ENCODE measurements at regions not wholly inside any gene's neighbourhood (a gene's known extent, or its start where the extent isn't known, plus 50 kb on each side); places are given as distances from the start of the nearest gene placed in this dataset.

DNA sequence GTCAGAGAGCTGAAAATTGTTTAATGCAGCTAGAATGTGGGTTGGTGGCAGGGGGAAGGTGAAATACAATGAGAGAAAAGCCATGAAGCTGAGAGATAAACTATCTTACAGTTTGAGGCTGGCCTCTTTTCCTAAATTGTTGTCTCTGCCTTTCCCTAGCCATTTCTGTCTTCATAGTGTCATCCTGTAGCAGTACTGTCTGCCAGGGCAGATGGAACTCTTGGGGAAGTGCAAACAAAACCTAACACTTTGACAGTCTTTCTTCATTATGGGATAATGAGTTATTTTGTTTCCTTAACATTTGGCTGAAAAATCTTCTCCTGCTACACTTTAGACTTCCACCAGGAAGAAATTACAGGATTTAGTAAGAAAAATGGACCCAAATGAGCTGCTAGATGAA is 197.8 kb upstream of the ARX start:
- no peak overlapping the region for H3K4me3 Mint-ChIP-seq (ENCODE audit: unreplicated experiment)
- no peak for DNase-seq (ENCODE audit: low spot score)
- no peaks in the 10 kb centered on the region for H3K27me3 Mint-ChIP-seq (ENCODE audit: unreplicated experiment)
- no peaks in the 10 kb centered on the region for H3K9me3 Mint-ChIP-seq (ENCODE audit: unreplicated experiment)
- no peak for TF ChIP-seq CTCF (IDR thresholded peaks at IDR 0.05; ENCODE audit: unreplicated experiment)
- H3K27ac Mint-ChIP-seq (ENCODE audit: unreplicated experiment), result no peak overlapping the region
- H3K4me1 Mint-ChIP-seq (ENCODE audit: unreplicated experiment), result no peaks in the 10 kb centered on the region
- H3K36me3 Mint-ChIP-seq (ENCODE audit: low read depth, unreplicated experiment), result no peaks in the 10 kb centered on the region

DNA sequence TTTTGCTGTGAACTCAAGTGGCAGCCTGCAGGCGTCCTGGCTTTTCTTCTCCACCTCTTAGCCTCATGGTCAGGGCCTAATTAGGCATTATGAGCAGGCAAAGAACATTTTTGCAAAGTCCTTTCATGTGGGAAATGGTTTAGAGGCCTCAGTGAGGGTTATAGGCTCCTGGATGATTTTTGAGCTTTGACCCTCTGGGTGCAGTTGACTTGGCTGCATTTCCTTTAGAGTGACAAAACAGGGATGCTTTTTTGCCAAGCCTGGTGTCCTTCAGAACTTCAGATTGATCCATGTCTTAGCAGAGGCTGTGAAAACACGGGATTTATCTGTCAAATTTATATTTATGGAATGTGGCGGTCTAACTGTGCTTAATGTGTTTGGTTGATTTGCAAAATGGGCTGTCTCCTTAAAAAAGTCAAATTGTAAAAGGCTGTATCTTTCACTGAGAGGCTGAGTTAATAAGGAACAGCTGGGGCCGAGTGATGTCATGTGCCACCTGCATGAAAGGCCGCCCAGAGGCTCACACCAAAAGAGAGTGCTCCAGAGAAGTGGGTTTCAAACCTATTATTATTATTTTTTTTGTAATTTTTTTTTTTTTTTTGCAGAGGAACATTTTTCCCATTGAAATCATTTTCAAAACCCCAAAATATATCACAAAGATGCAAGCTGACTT is 192.2 kb upstream of the ARX start:
- no peaks in the 10 kb centered on the region for H3K36me3 Mint-ChIP-seq (ENCODE audit: low read depth, unreplicated experiment)
- DNase-seq (ENCODE audit: low spot score), result no peak
- H3K4me1 Mint-ChIP-seq (ENCODE audit: unreplicated experiment), result no peaks in the 10 kb centered on the region
- no peaks in the 10 kb centered on the region for H3K9me3 Mint-ChIP-seq (ENCODE audit: unreplicated experiment)
- no peak overlapping the region for H3K4me3 Mint-ChIP-seq (ENCODE audit: unreplicated experiment)
- no peak overlapping the region for H3K27ac Mint-ChIP-seq (ENCODE audit: unreplicated experiment)
- TF ChIP-seq CTCF (IDR thresholded peaks at IDR 0.05; ENCODE audit: unreplicated experiment), result no peak
- H3K27me3 Mint-ChIP-seq (ENCODE audit: unreplicated experiment), result no peaks in the 10 kb centered on the region

DNA sequence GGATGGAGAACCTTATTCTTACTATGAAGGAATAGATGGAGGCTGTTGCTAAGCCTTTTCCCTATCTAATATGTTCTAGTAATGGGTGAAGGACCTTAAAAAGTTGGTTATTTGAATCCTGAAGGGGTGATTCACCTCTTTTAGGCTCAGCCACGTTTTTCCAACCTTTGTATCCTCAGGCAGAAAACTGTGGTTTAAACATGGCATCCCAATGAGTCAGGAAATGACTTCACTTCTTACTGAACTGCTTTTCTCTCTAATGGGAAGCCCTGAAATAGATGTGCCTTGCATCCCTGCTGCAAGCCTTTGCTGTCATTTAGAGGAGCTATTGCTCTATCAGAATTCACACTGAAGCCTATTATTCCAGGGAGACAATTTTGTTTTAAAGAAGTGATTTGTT is 191.0 kb upstream of the ARX start:
- Mint-ChIP-seq H3K27ac (ENCODE audit: unreplicated experiment) (no peak overlapping the region), H3K4me1 (ENCODE audit: unreplicated experiment) (no peaks in the 10 kb centered on the region), H3K4me3 (ENCODE audit: unreplicated experiment) (no peak overlapping the region), H3K27me3 (ENCODE audit: unreplicated experiment) (no peaks in the 10 kb centered on the region), H3K36me3 (ENCODE audit: low read depth, unreplicated experiment) (no peaks in the 10 kb centered on the region), H3K9me3 (ENCODE audit: unreplicated experiment) (no peaks in the 10 kb centered on the region)
- no peak for TF ChIP-seq CTCF (IDR thresholded peaks at IDR 0.05; ENCODE audit: unreplicated experiment)
- DNase-seq (ENCODE audit: low spot score), result no peak

GRCh38 chrX:25204182-25204581 is 188.4 kb upstream of the ARX start:
- H3K4me3 Mint-ChIP-seq (ENCODE audit: unreplicated experiment), result no peak overlapping the region
- DNase-seq (ENCODE audit: low spot score), result no peak
- H3K9me3 Mint-ChIP-seq (ENCODE audit: unreplicated experiment), result no peaks in the 10 kb centered on the region
- no peak overlapping the region for H3K27ac Mint-ChIP-seq (ENCODE audit: unreplicated experiment)
- no peak for TF ChIP-seq CTCF (IDR thresholded peaks at IDR 0.05; ENCODE audit: unreplicated experiment)
- no peaks in the 10 kb centered on the region for H3K27me3 Mint-ChIP-seq (ENCODE audit: unreplicated experiment)
- no peaks in the 10 kb centered on the region for H3K36me3 Mint-ChIP-seq (ENCODE audit: low read depth, unreplicated experiment)
- no peaks in the 10 kb centered on the region for H3K4me1 Mint-ChIP-seq (ENCODE audit: unreplicated experiment)

DNA sequence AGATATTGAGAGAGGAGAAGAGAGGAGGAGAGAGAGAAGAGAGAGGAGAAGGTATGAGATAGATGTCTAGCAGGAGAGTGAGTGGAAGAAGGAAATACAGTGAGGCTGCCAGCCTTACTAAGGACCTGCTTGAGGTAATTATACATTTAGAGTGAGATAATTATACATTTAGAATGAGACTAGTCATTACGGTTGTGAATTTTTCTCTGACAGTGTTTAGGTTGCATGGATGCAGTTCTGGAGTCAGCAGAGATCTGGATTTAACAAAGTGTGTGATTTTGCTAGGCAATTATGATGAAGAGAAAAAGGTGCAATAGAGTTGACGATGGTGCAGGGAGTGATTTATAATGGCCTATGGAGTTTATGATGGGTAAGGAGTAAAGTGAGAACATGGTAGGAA is 187.1 kb upstream of the ARX start:
- Mint-ChIP-seq H3K9me3 (ENCODE audit: unreplicated experiment) (no peaks in the 10 kb centered on the region), H3K27me3 (ENCODE audit: unreplicated experiment) (no peaks in the 10 kb centered on the region), H3K27ac (ENCODE audit: unreplicated experiment) (no peak overlapping the region), H3K36me3 (ENCODE audit: low read depth, unreplicated experiment) (no peaks in the 10 kb centered on the region), H3K4me3 (ENCODE audit: unreplicated experiment) (no peak overlapping the region), H3K4me1 (ENCODE audit: unreplicated experiment) (no peaks in the 10 kb centered on the region)
- no peak for TF ChIP-seq CTCF (IDR thresholded peaks at IDR 0.05; ENCODE audit: unreplicated experiment)
- no peak for DNase-seq (ENCODE audit: low spot score)

Measured in endothelial cell (in vitro differentiated cells).